A549 (cell line): ENCODE measurements at regions not wholly inside any gene's neighbourhood (a gene's known extent, or its start where the extent isn't known, plus 50 kb on each side); places are given as distances from the start of the nearest gene placed in this dataset.

Experiments
- CBX2 ChIP-seq: fragments of 200-600 bp; sonication (generic); IDR thresholded peaks from 2 replicates; pipeline ENCODE4 v1.6.1; 2016; ENCODE audit warnings: low read depth, mild to moderate bottlenecking, borderline replicate concordance
- CHD2 ChIP-seq: fragments of 150-350 bp; IDR thresholded peaks from 2 replicates; pipeline ENCODE4 v1.6.1; 2014; ENCODE audit warnings: low read length; ENCODE audit not compliant: partially characterized antibody
- ESRRA ChIP-seq: fragments of 150-350 bp; IDR thresholded peaks from 2 replicates; pipeline ENCODE4 v1.6.1; 2014; ENCODE audit warnings: mild to moderate bottlenecking, low read length, borderline replicate concordance
- KDM1A ChIP-seq: fragments of 200-600 bp; sonication (generic); IDR thresholded peaks from 2 replicates; pipeline ENCODE4 v1.6.1; 2016; ENCODE audit warnings: low read depth, mild to moderate bottlenecking
- MAFK ChIP-seq: fragments of 450-650 bp; IDR thresholded peaks from 2 replicates; pipeline ENCODE4 v1.6.1; 2014; ENCODE audit not compliant: partially characterized antibody
- POLR2A ChIP-seq: IDR thresholded peaks from 2 replicates; pipeline ENCODE4 v1.6.1; 2012; ENCODE audit warnings: mild to moderate bottlenecking, low read length
- POLR2AphosphoS2 ChIP-seq: conservative IDR thresholded peaks from 2 replicates; pipeline ENCODE4 v1.6.1; 2012; ENCODE audit warnings: low read length, improper control_type of control experiment, inconsistent platforms
- RAD21 ChIP-seq, 2 experiments: fragments of >200 bp in 1 of 2; sonication (Bioruptor Twin) in 1 of 2; formaldehyde crosslinking in 1 of 2; IDR thresholded peaks in 1 of 2; conservative IDR thresholded peaks in 1 of 2; 2 replicates in 1 of 2; 3 replicates in 1 of 2; pipeline ENCODE4 v1.6.1; 2012 to 2018; ENCODE audit warnings: inconsistent platforms in 1 of 2
- RFX5 ChIP-seq: fragments of 450-650 bp; IDR thresholded peaks from 2 replicates; pipeline ENCODE4 v1.7.1; 2014; ENCODE audit warnings: antibody characterized with exemption, mild to moderate bottlenecking, moderate library complexity
- TF ChIP-seq, protein P1 (sequence below): fragments of 250-450 bp; sonication (Bioruptor Pico); IDR thresholded peaks from 2 replicates; pipeline ENCODE4 v1.5.0; 2021; ENCODE audit warnings: mild to moderate bottlenecking, moderate library complexity, borderline replicate concordance
- TF ChIP-seq, protein P2 (sequence below): fragments of >200 bp; sonication (Bioruptor Twin); formaldehyde crosslinking; IDR thresholded peaks from 3 replicates; pipeline ENCODE4 v1.5.1; 2016
- TF ChIP-seq, protein P3 (sequence below): fragments of 200-600 bp; sonication (generic); IDR thresholded peaks from 2 replicates; pipeline ENCODE4 v1.6.1; 2016; ENCODE audit warnings: antibody characterized with exemption, mild to moderate bottlenecking, moderate library complexity

DNA sequence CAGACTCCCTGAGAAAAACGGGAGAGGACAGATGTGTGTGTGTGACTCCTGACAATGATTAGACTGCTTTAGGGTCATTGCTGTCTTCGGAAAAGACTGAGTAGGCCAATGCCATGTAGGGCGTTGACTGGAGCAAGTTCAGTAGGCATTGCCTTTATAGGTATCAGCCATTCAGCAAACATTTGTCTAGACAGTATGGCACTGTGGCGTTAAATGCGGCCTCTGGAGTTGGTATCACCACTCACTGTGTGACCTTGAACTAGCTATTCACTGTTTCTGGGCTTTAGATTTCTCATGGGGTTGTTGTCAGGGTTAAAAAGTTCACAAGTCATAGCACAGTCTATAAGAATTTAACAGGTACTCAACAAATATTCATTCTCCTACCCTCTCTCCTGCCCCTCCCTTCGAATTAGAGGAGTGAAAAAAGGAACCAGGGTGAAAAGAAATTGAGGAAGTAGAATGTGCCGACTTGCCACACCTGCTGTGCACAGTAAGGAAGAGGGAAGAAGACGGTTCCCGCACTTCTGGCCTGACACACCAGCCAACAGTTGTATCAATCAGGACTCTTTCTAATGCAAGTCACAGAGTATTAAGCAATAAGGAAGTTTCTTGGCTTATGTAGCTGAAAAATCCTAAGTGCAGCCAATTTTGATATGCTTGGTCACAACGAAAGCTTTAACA lies 83.2 kb upstream of the PLAC8 start:
- TF ChIP-seq, protein P1, sequence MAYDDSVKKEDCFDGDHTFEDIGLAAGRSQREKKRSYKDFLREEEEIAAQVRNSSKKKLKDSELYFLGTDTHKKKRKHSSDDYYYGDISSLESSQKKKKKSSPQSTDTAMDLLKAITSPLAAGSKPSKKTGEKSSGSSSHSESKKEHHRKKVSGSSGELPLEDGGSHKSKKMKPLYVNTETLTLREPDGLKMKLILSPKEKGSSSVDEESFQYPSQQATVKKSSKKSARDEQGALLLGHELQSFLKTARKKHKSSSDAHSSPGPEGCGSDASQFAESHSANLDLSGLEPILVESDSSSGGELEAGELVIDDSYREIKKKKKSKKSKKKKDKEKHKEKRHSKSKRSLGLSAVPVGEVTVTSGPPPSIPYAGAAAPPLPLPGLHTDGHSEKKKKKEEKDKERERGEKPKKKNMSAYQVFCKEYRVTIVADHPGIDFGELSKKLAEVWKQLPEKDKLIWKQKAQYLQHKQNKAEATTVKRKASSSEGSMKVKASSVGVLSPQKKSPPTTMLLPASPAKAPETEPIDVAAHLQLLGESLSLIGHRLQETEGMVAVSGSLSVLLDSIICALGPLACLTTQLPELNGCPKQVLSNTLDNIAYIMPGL (CRISPR knock-in tag) = no peak
- TF ChIP-seq, protein P2, sequence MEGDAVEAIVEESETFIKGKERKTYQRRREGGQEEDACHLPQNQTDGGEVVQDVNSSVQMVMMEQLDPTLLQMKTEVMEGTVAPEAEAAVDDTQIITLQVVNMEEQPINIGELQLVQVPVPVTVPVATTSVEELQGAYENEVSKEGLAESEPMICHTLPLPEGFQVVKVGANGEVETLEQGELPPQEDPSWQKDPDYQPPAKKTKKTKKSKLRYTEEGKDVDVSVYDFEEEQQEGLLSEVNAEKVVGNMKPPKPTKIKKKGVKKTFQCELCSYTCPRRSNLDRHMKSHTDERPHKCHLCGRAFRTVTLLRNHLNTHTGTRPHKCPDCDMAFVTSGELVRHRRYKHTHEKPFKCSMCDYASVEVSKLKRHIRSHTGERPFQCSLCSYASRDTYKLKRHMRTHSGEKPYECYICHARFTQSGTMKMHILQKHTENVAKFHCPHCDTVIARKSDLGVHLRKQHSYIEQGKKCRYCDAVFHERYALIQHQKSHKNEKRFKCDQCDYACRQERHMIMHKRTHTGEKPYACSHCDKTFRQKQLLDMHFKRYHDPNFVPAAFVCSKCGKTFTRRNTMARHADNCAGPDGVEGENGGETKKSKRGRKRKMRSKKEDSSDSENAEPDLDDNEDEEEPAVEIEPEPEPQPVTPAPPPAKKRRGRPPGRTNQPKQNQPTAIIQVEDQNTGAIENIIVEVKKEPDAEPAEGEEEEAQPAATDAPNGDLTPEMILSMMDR = no peak
- TF ChIP-seq RFX5 (no peak), ESRRA (no peak), KDM1A (no peak), MAFK (no peak), POLR2AphosphoS2 (no peak), POLR2A (no peak), RAD21 (conservative IDR thresholded peaks at IDR 0.05 in 1 of 2, IDR thresholded peaks at IDR 0.05 in 1 of 2) (no peak), CBX2 (no peak), CHD2 (no peak)
- TF ChIP-seq, protein P3, sequence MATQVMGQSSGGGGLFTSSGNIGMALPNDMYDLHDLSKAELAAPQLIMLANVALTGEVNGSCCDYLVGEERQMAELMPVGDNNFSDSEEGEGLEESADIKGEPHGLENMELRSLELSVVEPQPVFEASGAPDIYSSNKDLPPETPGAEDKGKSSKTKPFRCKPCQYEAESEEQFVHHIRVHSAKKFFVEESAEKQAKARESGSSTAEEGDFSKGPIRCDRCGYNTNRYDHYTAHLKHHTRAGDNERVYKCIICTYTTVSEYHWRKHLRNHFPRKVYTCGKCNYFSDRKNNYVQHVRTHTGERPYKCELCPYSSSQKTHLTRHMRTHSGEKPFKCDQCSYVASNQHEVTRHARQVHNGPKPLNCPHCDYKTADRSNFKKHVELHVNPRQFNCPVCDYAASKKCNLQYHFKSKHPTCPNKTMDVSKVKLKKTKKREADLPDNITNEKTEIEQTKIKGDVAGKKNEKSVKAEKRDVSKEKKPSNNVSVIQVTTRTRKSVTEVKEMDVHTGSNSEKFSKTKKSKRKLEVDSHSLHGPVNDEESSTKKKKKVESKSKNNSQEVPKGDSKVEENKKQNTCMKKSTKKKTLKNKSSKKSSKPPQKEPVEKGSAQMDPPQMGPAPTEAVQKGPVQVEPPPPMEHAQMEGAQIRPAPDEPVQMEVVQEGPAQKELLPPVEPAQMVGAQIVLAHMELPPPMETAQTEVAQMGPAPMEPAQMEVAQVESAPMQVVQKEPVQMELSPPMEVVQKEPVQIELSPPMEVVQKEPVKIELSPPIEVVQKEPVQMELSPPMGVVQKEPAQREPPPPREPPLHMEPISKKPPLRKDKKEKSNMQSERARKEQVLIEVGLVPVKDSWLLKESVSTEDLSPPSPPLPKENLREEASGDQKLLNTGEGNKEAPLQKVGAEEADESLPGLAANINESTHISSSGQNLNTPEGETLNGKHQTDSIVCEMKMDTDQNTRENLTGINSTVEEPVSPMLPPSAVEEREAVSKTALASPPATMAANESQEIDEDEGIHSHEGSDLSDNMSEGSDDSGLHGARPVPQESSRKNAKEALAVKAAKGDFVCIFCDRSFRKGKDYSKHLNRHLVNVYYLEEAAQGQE = no peak
